ENCODE measurements at regions not wholly inside any gene's neighbourhood (a gene's known extent, or its start where the extent isn't known, plus 50 kb on each side); places are given as distances from the start of the nearest gene placed in this dataset.

GRCh38 chr15:26070095-26070532, 207.0 kb upstream of the ATP10A start:
- H3K27ac ChIP-seq (ENCODE audit: extremely low read depth, low read depth, low read length) = no peak overlapping the region
- no peaks in the 10 kb centered on the region for H3K9me3 ChIP-seq (ENCODE audit: control insufficient read depth, insufficient read depth, low read depth, low read length)
- no peak overlapping the region for H3K4me3 ChIP-seq (ENCODE audit: low read depth, low read length)
- ChIA-PET CTCF (interaction anchor here (0.9 kb wide), 1 partner anchor 190 kb away, joined by 3 read pairs; no protein-coding TSS in a partner anchor), POLR2A (no interaction called here)
- H3K36me3 ChIP-seq (ENCODE audit: control insufficient read depth in 2 of 2, insufficient read depth in 1 of 2, low read length in 2 of 2) = no peaks in the 10 kb centered on the region
- H3K4me1 ChIP-seq (ENCODE audit: control insufficient read depth, insufficient read depth, low read length) = no peaks in the 10 kb centered on the region
- TF ChIP-seq ZNF792 (tag by site-specific recombination; IDR thresholded peaks at IDR 0.05) = no peak
- no peak for TF ChIP-seq ZNF501 (tag by site-specific recombination; IDR thresholded peaks at IDR 0.05)
- TF ChIP-seq ZNF585B (tag by site-specific recombination; IDR thresholded peaks at IDR 0.05) = no peak
- no peak for TF ChIP-seq ZNF664 (tag by site-specific recombination; IDR thresholded peaks at IDR 0.05)
- no peak for TF ChIP-seq BCL11A (tag by site-specific recombination; IDR thresholded peaks at IDR 0.05; ENCODE audit: low read depth)
- TF ChIP-seq ZBTB26 (tag by site-specific recombination; optimal IDR thresholded peaks at IDR 0.05) = no peak
- TF ChIP-seq ZNF398 (tag by site-specific recombination; IDR thresholded peaks at IDR 0.05) = no peak

GRCh38 chr15:26069231-26069641, 206.1 kb upstream of the ATP10A start:
- Histone ChIP-seq H3K27ac (ENCODE audit: extremely low read depth, low read depth, low read length) (no peak overlapping the region), H3K36me3 (ENCODE audit: control insufficient read depth in 2 of 2, insufficient read depth in 1 of 2, low read length in 2 of 2) (no peaks in the 10 kb centered on the region), H3K9me3 (ENCODE audit: control insufficient read depth, insufficient read depth, low read depth, low read length) (no peaks in the 10 kb centered on the region), H3K4me1 (ENCODE audit: control insufficient read depth, insufficient read depth, low read length) (no peaks in the 10 kb centered on the region), H3K4me3 (ENCODE audit: low read depth, low read length) (no peak overlapping the region)
- TF ChIP-seq ZNF530 (tag by site-specific recombination; IDR thresholded peaks at IDR 0.05; ENCODE audit: low read depth) (no peak), ZNF23 (tag by site-specific recombination; IDR thresholded peaks at IDR 0.05; ENCODE audit: borderline replicate concordance) (no peak), INSM2 (tag by site-specific recombination; IDR thresholded peaks at IDR 0.05) (no peak), ZNF174 (tag by site-specific recombination; IDR thresholded peaks at IDR 0.05) (no peak), ZNF18 (tag by site-specific recombination; IDR thresholded peaks at IDR 0.05) (no peak), KLF9 (tag by site-specific recombination; IDR thresholded peaks at IDR 0.05; ENCODE audit: low read depth) (no peak), ZNF514 (tag by site-specific recombination; IDR thresholded peaks at IDR 0.05) (no peak), GLI4 (tag by site-specific recombination; IDR thresholded peaks at IDR 0.05) (no peak)
- CTCF ChIA-PET = no interaction called here
- POLR2A ChIA-PET = no interaction called here

- Histone ChIP-seq H3K4me1 (ENCODE audit: control insufficient read depth, insufficient read depth, low read length) (no peaks in the 10 kb centered on the region), H3K4me3 (ENCODE audit: low read depth, low read length) (no peak overlapping the region), H3K9me3 (ENCODE audit: control insufficient read depth, insufficient read depth, low read depth, low read length) (no peaks in the 10 kb centered on the region), H3K27ac (ENCODE audit: extremely low read depth, low read depth, low read length) (no peak overlapping the region), H3K36me3 (ENCODE audit: control insufficient read depth in 2 of 2, insufficient read depth in 1 of 2, low read length in 2 of 2) (no peaks in the 10 kb centered on the region)
- TF ChIP-seq GLIS2 (tag by site-specific recombination; IDR thresholded peaks at IDR 0.05) (no peak), ZNF146 (tag by site-specific recombination; IDR thresholded peaks at IDR 0.05) (no peak)
- CTCF ChIA-PET = no interaction called here
- POLR2A ChIA-PET = no interaction called here
These were observed 203.8 kb upstream of the ATP10A start for GRCh38 chr15:26066896-26067295.

All from HEK293 (cell line).